Testis (tissue), 2 donors: ENCODE measurements at regions not wholly inside any gene's neighbourhood (a gene's known extent, or its start where the extent isn't known, plus 50 kb on each side); places are given as distances from the start of the nearest gene placed in this dataset.

Experiments
- DNase-seq: peaks from one replicate; pipeline ENCODE4 v3.0.0-alpha.2; 2019
- H3K27ac ChIP-seq, 2 donors: fragments of 200-600 bp; sonication (generic); one replicate each; pipeline ENCODE4 v1.5.1; 2019
- H3K27me3 ChIP-seq: fragments of 200-600 bp; sonication (generic); one replicate; pipeline ENCODE4 v1.5.1; 2019
- H3K36me3 ChIP-seq: fragments of 200-600 bp; sonication (generic); one replicate; pipeline ENCODE4 v1.5.1; 2017; ENCODE audit warnings: low read depth; ENCODE audit errors: missing control alignments
- H3K4me1 ChIP-seq: fragments of 200-600 bp; sonication (generic); one replicate; pipeline ENCODE4 v1.5.1; 2019
- H3K4me3 ChIP-seq, 2 donors: fragments of 200-600 bp; sonication (generic); one replicate each; pipeline ENCODE4 v1.5.1; 2017 to 2019
- H3K9me3 ChIP-seq: fragments of 200-600 bp; sonication (generic); one replicate; pipeline ENCODE4 v1.5.1; 2017
- CTCF ChIP-seq, 3 experiments: fragments of 450-650 bp in 2 of 3; fragments of 200-600 bp in 1 of 3; sonication (generic) in 1 of 3; IDR thresholded peaks; one replicate each; pipeline ENCODE4 v1.5.1; 2016 to 2019; ENCODE audit warnings: antibody characterized with exemption in 3 of 3, mild to moderate bottlenecking in 2 of 3, moderate library complexity in 1 of 3
- POLR2A ChIP-seq: fragments of 450-650 bp; IDR thresholded peaks from one replicate; pipeline ENCODE4 v1.6.1; 2017; ENCODE audit warnings: antibody characterized with exemption, mild to moderate bottlenecking, moderate library complexity
- WGBS, 2 donors: methylation state at CpG; one replicate each; pipeline ENCODE4 v1.1.5; 2018; 5-methylcytosine and 5-hydroxymethylcytosine counted together
- intact Hi-C: fragments of 100-400 bp; cut with DNase I; formaldehyde crosslinking; loops from one replicate; pipeline ENCODE4 v1.15.1; 2023; ENCODE audit warnings: low total_unique reads

- DNase-seq: no peak
- 51 to 60% methylated on average over 3 of the region's 3 CpGs for WGBS, 2 donors
Measured at GRCh38 chr10:31103112-31103511, 71.4 kb upstream of the ZNF438 start.

DNA sequence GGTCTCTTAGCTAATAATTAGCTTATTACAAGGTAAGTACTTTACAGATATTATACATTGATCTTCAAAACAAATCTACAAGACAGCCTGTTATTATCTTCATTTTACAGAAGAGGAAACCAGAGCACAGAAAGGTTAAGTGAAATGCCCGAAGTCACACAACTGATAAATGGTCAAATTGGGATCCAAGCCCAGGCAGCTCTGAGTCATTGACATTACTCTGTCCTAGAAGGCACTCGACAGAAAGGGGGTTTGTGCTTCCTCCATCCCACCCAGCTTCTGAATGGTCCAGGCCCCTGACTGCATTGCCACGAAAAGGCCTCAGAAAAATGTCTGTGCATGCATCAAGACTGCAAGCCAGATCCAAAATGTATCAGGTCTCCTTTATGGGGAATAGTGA lies 81.3 kb upstream of the ZNF438 start:
- TF ChIP-seq CTCF (IDR thresholded peaks at IDR 0.05): no peak
- TF ChIP-seq POLR2A: no peak
- Histone ChIP-seq H3K4me1 (no peaks in the 10 kb centered on the region), H3K36me3 (no peaks in the 10 kb centered on the region), H3K4me3 (no peak overlapping the region), H3K27me3 (no peaks in the 10 kb centered on the region), H3K9me3 (no peaks in the 10 kb centered on the region), H3K27ac (no peak overlapping the region)
- intact Hi-C loops: no loop called here
- DNase-seq: no peak
- WGBS, 2 donors: 80 to 87% methylated on average over 3 of the region's 3 CpGs

More at GRCh38 chr10:31103112-31103511, 71.4 kb upstream of the ZNF438 start:
- intact Hi-C loops: no loop called here
- Histone ChIP-seq H3K27me3 (no peaks in the 10 kb centered on the region), H3K4me1 (no peaks in the 10 kb centered on the region), H3K9me3 (no peaks in the 10 kb centered on the region), H3K4me3 (no peak overlapping the region), H3K36me3 (no peaks in the 10 kb centered on the region), H3K27ac (no peak overlapping the region)
- no peak for TF ChIP-seq POLR2A
- no peak for TF ChIP-seq CTCF (IDR thresholded peaks at IDR 0.05)

DNA sequence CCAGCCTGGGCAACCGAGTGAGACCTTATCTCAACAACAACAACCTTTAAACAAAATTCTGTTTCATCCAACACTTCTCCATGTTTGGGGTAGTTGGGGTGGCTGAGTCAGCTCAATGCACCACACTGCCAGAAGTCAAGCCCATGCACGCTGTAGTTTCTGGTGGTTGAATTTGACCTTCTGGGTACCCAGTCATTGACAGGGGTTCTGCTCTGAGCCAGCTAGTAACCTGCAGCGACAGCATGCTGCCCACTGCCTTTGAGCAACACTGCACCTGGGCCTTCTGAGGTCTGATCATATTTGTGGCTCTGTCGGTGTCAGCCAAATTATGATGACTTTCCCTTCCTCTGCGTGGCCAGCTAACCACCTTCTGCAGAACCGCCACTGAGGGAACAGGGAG lies 84.6 kb upstream of the ZNF438 start:
- H3K4me3 ChIP-seq: no peak overlapping the region
- intact Hi-C loops: no loop called here

DNA sequence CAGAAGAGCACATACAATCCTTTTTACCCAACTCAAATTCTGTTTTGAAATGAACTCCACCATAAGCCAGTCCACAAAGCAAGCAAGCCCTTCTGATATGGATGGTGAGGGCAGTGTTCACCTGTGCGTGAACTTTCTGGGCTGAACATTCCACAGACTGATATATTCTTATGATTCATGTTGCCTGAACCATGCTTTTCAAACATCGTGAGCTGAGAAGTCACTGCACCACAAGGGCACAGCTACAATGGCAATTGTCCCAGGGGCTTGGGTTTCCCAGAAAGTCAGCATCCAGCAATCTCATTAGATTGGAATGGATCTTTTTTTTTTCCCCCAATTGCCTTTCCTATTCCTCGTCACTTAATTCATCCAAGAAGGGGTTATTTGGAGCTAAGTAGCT lies 86.9 kb upstream of the ZNF438 start:
- Histone ChIP-seq H3K9me3 (no peaks in the 10 kb centered on the region), H3K4me3 (no peak overlapping the region), H3K4me1 (peaks cover 12% of the 10 kb centered on the region), H3K36me3 (no peaks in the 10 kb centered on the region), H3K27ac (no peak overlapping the region), H3K27me3 (no peaks in the 10 kb centered on the region)
- intact Hi-C loops: no loop called here
- WGBS, 2 donors: 84 to 86% methylated on average over 3 of the region's 3 CpGs
- TF ChIP-seq CTCF (IDR thresholded peaks at IDR 0.05): no peak
- TF ChIP-seq POLR2A: no peak
- no peak for DNase-seq

More for the DNA sequence above, 84.6 kb upstream of the ZNF438 start:
- no peaks in the 10 kb centered on the region for H3K27me3 ChIP-seq
- peaks cover 9% of the 10 kb centered on the region for H3K4me1 ChIP-seq
- WGBS, 2 donors: 92 to 96% methylated on average over 6 of the region's 6 CpGs
- TF ChIP-seq POLR2A: no peak
- no peak overlapping the region for H3K27ac ChIP-seq
- H3K9me3 ChIP-seq: no peaks in the 10 kb centered on the region
- H3K36me3 ChIP-seq: no peaks in the 10 kb centered on the region
- no peak for DNase-seq

DNA sequence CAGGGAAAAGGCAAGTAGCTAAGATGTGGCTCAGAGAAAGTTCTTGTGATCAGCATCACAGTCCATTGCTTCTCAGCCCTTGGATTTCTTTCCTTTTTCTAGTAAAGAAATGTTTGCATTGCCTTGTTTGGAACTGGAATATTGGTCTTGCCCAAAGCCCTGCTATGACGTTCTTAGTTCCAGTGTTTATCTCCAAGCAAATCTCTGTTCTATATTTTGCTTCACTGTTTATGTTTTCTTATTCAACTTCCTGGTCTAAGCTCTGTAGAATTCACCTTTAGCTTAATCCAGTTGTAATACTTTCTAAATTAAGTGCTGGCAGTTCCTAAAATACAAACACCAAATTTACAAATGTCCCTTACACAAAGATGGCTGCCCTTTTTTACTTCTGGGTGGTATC lies 88.7 kb upstream of the ZNF438 start:
- no peak overlapping the region for H3K4me3 ChIP-seq
- no peaks in the 10 kb centered on the region for H3K9me3 ChIP-seq
- peaks cover 12% of the 10 kb centered on the region for H3K4me1 ChIP-seq
- 61 to 72% methylated on average over 1 of the region's 1 CpG for WGBS, 2 donors
- TF ChIP-seq POLR2A (no peak), CTCF (IDR thresholded peaks at IDR 0.05) (no peak)
- no peaks in the 10 kb centered on the region for H3K36me3 ChIP-seq
- no peaks in the 10 kb centered on the region for H3K27me3 ChIP-seq
- intact Hi-C loops: no loop called here
- no peak overlapping the region for H3K27ac ChIP-seq
- no peak for DNase-seq
